Adrenal gland (tissue), 9 donors: ENCODE measurements at regions not wholly inside any gene's neighbourhood (a gene's known extent, or its start where the extent isn't known, plus 50 kb on each side); places are given as distances from the start of the nearest gene placed in this dataset.

Experiments
- DNase-seq, 7 donors: peaks; one replicate each; pipeline ENCODE4 v3.0.0-alpha.2; 2019 to 2020
- H3K27ac ChIP-seq, 5 donors: fragments of 200-600 bp; sonication (generic) in 4 of 5; 1 replicate in 3 of 5; 2 replicates in 2 of 5; pipeline versions ENCODE4 v1.5.1 to v1.8.0; 2016 to 2020; ENCODE audit warnings: mild to moderate bottlenecking in 1 of 5
- H3K27me3 ChIP-seq: fragments of 200-600 bp; 2 replicates; pipeline ENCODE4 v1.8.0; 2021
- H3K36me3 ChIP-seq, 2 donors: fragments of 200-600 bp; replicated peaks in 1 of 2; 1 replicate in 1 of 2; 2 replicates in 1 of 2; pipeline versions ENCODE4 v1.5.1 to v1.8.0; 2018 to 2022
- H3K4me1 ChIP-seq, 2 donors: fragments of 200-600 bp; replicated peaks in 1 of 2; 1 replicate in 1 of 2; 2 replicates in 1 of 2; pipeline versions ENCODE4 v1.5.1 to v1.8.0; 2018 to 2021
- H3K4me3 ChIP-seq, 4 donors: fragments of 200-600 bp; sonication (generic) in 3 of 4; one replicate each; pipeline ENCODE4 v1.5.1; 2016 to 2018
- H3K9me3 ChIP-seq, 3 donors: fragments of 200-600 bp; sonication (generic) in 1 of 3; replicated peaks in 1 of 3; 1 replicate in 2 of 3; 2 replicates in 1 of 3; pipeline versions ENCODE4 v1.5.1 to v1.8.0; 2016 to 2021
- CTCF ChIP-seq, 6 experiments: fragments of 450-650 bp in 4 of 6; fragments of 200-600 bp in 2 of 6; sonication (generic) in 1 of 6; IDR thresholded peaks; 1 replicate in 5 of 6; 2 replicates in 1 of 6; pipeline versions ENCODE4 v1.5.1 to v1.8.0; 2016 to 2021; ENCODE audit warnings: antibody characterized with exemption in 6 of 6, mild to moderate bottlenecking in 2 of 6, moderate library complexity in 1 of 6
- POLR2A ChIP-seq, 2 donors: fragments of 450-650 bp; IDR thresholded peaks; one replicate each; pipeline ENCODE4 v1.6.1; 2017; ENCODE audit warnings: antibody characterized with exemption in 2 of 2, mild to moderate bottlenecking in 2 of 2, moderate library complexity in 1 of 2
- WGBS, 4 donors: extraction: QIAGEN DNeasy Blood & Tissue Kit in 2 of 4; methylation state at CpG; one replicate each; pipeline versions ENCODE4 v1.1.5 to v1.1.7; 2013 to 2017; 5-methylcytosine and 5-hydroxymethylcytosine counted together
- intact Hi-C, 2 donors: fragments of 100-400 bp; cut with DNase I; formaldehyde crosslinking; loops; one replicate each; pipeline versions ENCODE4 v1.14.1 to v1.15.0; 2022 to 2023
- donor health status: healthy with polysubstance abuse.
- donor health status: Bipolar disorder and iron deficiency.
- donor health status: DM: yes; HTN: yes; CAD: no.
- donor health status: DM: no; HTN: no; CAD: no.
- donor health status: DM: no; HTN: no; CAD: no.

- no peak for DNase-seq
- no peaks in the 10 kb centered on the region for H3K4me1 ChIP-seq
- H3K9me3 ChIP-seq, result no peaks in the 10 kb centered on the region
- no peak overlapping the region for H3K4me3 ChIP-seq
- H3K27me3 ChIP-seq, result no peaks in the 10 kb centered on the region
- no peaks in the 10 kb centered on the region for H3K36me3 ChIP-seq
- no peak for TF ChIP-seq POLR2A (IDR thresholded peaks at IDR 0.05)
- no peak for TF ChIP-seq CTCF (IDR thresholded peaks at IDR 0.05)
- intact Hi-C loops, result no loop called here
- no peak overlapping the region for H3K27ac ChIP-seq
- WGBS, 4 donors, result 61 to 71% (median 66%) methylated on average over 5 of the region's 5 CpGs
Measured at GRCh38 chr4:95638920-95639501, 90.2 kb upstream of the UNC5C start.

GRCh38 chr4:95637043-95637600 lies 88.3 kb upstream of the UNC5C start:
- no peaks in the 10 kb centered on the region for H3K4me1 ChIP-seq
- DNase-seq, result peak in 3 of 7 donors; percentile 13 to 59 (median 19)
- intact Hi-C loops, result no loop called here
- no peaks in the 10 kb centered on the region for H3K9me3 ChIP-seq
- no peaks in the 10 kb centered on the region for H3K36me3 ChIP-seq
- 31 to 35% (median 32%) methylated on average over 3 of the region's 3 CpGs for WGBS, 4 donors
- no peak overlapping the region for H3K4me3 ChIP-seq
- TF ChIP-seq CTCF (IDR thresholded peaks at IDR 0.05) (peak in 5 of 6 experiments; percentile 2 to 48 (median 29)), POLR2A (IDR thresholded peaks at IDR 0.05) (no peak)
- no peak overlapping the region for H3K27ac ChIP-seq
- H3K27me3 ChIP-seq, result no peaks in the 10 kb centered on the region

- Histone ChIP-seq H3K4me1 (no peaks in the 10 kb centered on the region), H3K27ac (no peak overlapping the region), H3K36me3 (no peaks in the 10 kb centered on the region), H3K9me3 (no peaks in the 10 kb centered on the region), H3K27me3 (no peaks in the 10 kb centered on the region), H3K4me3 (no peak overlapping the region)
- intact Hi-C loops, result no loop called here
- 65 to 88% (median 67%) methylated on average over 2 of the region's 2 CpGs for WGBS, 4 donors
- DNase-seq, result no peak
- no peak for TF ChIP-seq POLR2A (IDR thresholded peaks at IDR 0.05)
- TF ChIP-seq CTCF (IDR thresholded peaks at IDR 0.05), result no peak
Measured at GRCh38 chr4:95636061-95636460, 87.3 kb upstream of the UNC5C start.

- H3K4me1 ChIP-seq, result no peaks in the 10 kb centered on the region
- TF ChIP-seq CTCF (IDR thresholded peaks at IDR 0.05) (no peak), POLR2A (IDR thresholded peaks at IDR 0.05) (no peak)
- H3K9me3 ChIP-seq, result no peaks in the 10 kb centered on the region
- H3K27me3 ChIP-seq, result no peaks in the 10 kb centered on the region
- no peak overlapping the region for H3K27ac ChIP-seq
- no peak for DNase-seq
- H3K36me3 ChIP-seq, result no peaks in the 10 kb centered on the region
- WGBS, 4 donors, result 74 to 89% (median 83%) methylated on average over 1 of the region's 1 CpG
- no peak overlapping the region for H3K4me3 ChIP-seq
- intact Hi-C loops, result no loop called here
Measured at GRCh38 chr4:95627709-95628108, 78.9 kb upstream of the UNC5C start.
